Panc1 (cell line): ENCODE measurements at regions not wholly inside any gene's neighbourhood (a gene's known extent, or its start where the extent isn't known, plus 50 kb on each side); places are given as distances from the start of the nearest gene placed in this dataset.

ENCODE experiments used
- ATAC-seq: fragments of 200-7000 bp; cut with Tn5 transposase; 2 replicates; pipeline ENCODE4 v1.9.1; 2020; ENCODE audit warnings: mild to moderate bottlenecking, moderate library complexity
- BruUV-seq: library from RNA; stranded (reverse); fragments of 400-500 nt; replicated peaks from 2 replicates; lab custom pipeline; 2021; lab: Mats Ljungman, UMichigan
- CTCF ChIA-PET: fragments of 300-600 bp; sonication (Branson Sonifier 250); formaldehyde crosslinking; loops from one replicate; lab custom pipeline; 2022; ENCODE audit warnings: antibody characterized with exemption; lab: Charles Lee
- POLR2A ChIA-PET: fragments of 300-600 bp; sonication (Branson Sonifier 250); formaldehyde crosslinking; loops from one replicate; lab custom pipeline; 2022; ENCODE audit warnings: antibody characterized with exemption; lab: Charles Lee
- DNase-seq: peaks from one replicate; pipeline ENCODE4 v3.0.0-alpha.2; 2010; ENCODE audit warnings: low read depth, low spot score
- H3K27ac ChIP-seq: 2 replicates; pipeline ENCODE4 v1.5.1; 2011; ENCODE audit warnings: mild to moderate bottlenecking, low read length, inconsistent platforms
- H3K27me3 ChIP-seq: fragments of 200-500 bp; sonication (Bioruptor generic); 2 replicates; pipeline ENCODE4 v1.6.0; 2014; ENCODE audit warnings: low read length, inconsistent platforms; ENCODE audit not compliant: control insufficient read depth, insufficient read depth
- H3K36me3 ChIP-seq: fragments of 200-500 bp; sonication (Bioruptor generic); 2 replicates; pipeline ENCODE4 v1.5.1; 2014; ENCODE audit warnings: inconsistent platforms, mild to moderate bottlenecking, low read length, moderate library complexity; ENCODE audit not compliant: control insufficient read depth, insufficient read depth
- H3K4me1 ChIP-seq: 2 replicates; pipeline ENCODE4 v1.5.1; 2011; ENCODE audit warnings: inconsistent platforms, mild to moderate bottlenecking, low read length, moderate library complexity; ENCODE audit not compliant: control insufficient read depth, insufficient read depth
- H3K4me3 ChIP-seq, 2 experiments: 2 replicates each; pipeline ENCODE4 v1.5.1; 2011 to 2012; ENCODE audit warnings: low read depth in 2 of 2, low read length in 2 of 2, mild to moderate bottlenecking in 2 of 2, inconsistent platforms in 1 of 2, moderate library complexity in 1 of 2
- H3K9me3 ChIP-seq: fragments of 200-500 bp; sonication (Bioruptor generic); 2 replicates; pipeline ENCODE4 v1.5.1; 2014; ENCODE audit warnings: low read depth, mild to moderate bottlenecking, inconsistent platforms, low read length, moderate library complexity; ENCODE audit not compliant: control insufficient read depth, insufficient read depth
- CTCF ChIP-seq: fragments of 450-650 bp; IDR thresholded peaks from 2 replicates; pipeline ENCODE4 v1.5.1; 2017; ENCODE audit warnings: mild to moderate bottlenecking
- POLR2AphosphoS5 ChIP-seq: IDR thresholded peaks from 2 replicates; pipeline ENCODE4 v1.6.1; 2012; ENCODE audit warnings: mild to moderate bottlenecking, low read depth, low read length, moderate library complexity
- REST ChIP-seq, 2 experiments: IDR thresholded peaks; 2 replicates each; pipeline ENCODE4 v1.6.1; 2011 to 2012; ENCODE audit warnings: low read depth in 2 of 2, control low read depth in 1 of 2, low read length in 1 of 2, mild to moderate bottlenecking in 1 of 2, moderate library complexity in 1 of 2; ENCODE audit not compliant: insufficient read depth in 1 of 2
- SIN3A ChIP-seq: IDR thresholded peaks from 2 replicates; pipeline ENCODE4 v1.6.1; 2012; ENCODE audit warnings: low read depth, mild to moderate bottlenecking, low read length, moderate library complexity, borderline replicate concordance; ENCODE audit not compliant: insufficient read depth
- TCF7L2 ChIP-seq: IDR thresholded peaks from 2 replicates; pipeline ENCODE4 v1.6.1; 2011; ENCODE audit warnings: mild to moderate bottlenecking, low read depth, low read length, inconsistent platforms
- in situ Hi-C: cut with HindIII; loops from 2 replicates; pipeline ENCODE4 v1.10.0; 2016; ENCODE audit warnings: low sequenced_read_pairs, low pct_unique_long_range_greater_than_20kb
- intact Hi-C: fragments of 100-400 bp; cut with micrococcal nuclease; formaldehyde crosslinking; loops from one replicate; pipeline ENCODE4 v1.10.0; 2022; ENCODE audit not compliant: unreplicated experiment

DNA sequence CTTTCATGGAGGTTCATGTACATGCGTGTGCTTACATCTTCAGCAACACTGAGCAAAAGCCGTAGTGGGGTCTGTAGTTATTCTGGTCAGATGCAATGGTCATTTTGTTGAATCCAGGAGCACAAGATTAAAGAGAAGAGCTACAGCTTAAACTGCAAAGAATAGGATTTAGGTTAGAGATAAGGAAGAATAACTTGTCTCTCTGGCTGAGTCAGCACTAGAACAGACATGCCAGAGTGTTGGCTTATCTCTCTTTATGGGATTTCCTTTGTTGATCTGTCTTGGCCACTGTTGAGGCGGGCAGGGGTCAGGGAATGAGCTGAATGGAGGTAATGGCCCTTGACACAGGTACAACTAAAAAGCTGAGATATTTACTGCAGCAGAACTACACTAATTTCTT, 473.5 kb downstream of the CCSER2 start:
- POLR2A ChIA-PET = no interaction called here
- no peak for DNase-seq
- Histone ChIP-seq H3K4me3 (no peak overlapping the region), H3K27ac (no peak overlapping the region), H3K4me1 (no peaks in the 10 kb centered on the region), H3K36me3 (no peaks in the 10 kb centered on the region), H3K9me3 (no peaks in the 10 kb centered on the region), H3K27me3 (peaks cover 2% of the 10 kb centered on the region; the same call in 1 of the 2 replicates)
- TF ChIP-seq SIN3A = no peak
- TF ChIP-seq CTCF = no peak
- no peak for TF ChIP-seq POLR2AphosphoS5
- TF ChIP-seq TCF7L2 = no peak
- TF ChIP-seq REST (IDR thresholded peaks at IDR 0.05; ENCODE audit: insufficient read depth in 1 of 2, low read depth in 2 of 2, low read length in 1 of 2) = no peak
- no TSS peak for BruUV-seq
- CTCF ChIA-PET = interaction anchor here (0.6 kb wide), 1 partner anchor 167 kb away, joined by 3 read pairs; no protein-coding TSS in a partner anchor
- intact Hi-C loops = no loop called here
- in situ Hi-C loops = no loop called here
- ATAC-seq = no peak

GRCh38 chr10:84805149-84805548, 476.8 kb downstream of the CCSER2 start:
- H3K36me3 ChIP-seq = no peaks in the 10 kb centered on the region
- no peak for TF ChIP-seq CTCF
- no peak for TF ChIP-seq TCF7L2
- no peak for TF ChIP-seq SIN3A
- no peak for TF ChIP-seq REST (IDR thresholded peaks at IDR 0.05; ENCODE audit: insufficient read depth in 1 of 2, low read depth in 2 of 2, low read length in 1 of 2)
- no peak for TF ChIP-seq POLR2AphosphoS5
- BruUV-seq = no TSS peak
- in situ Hi-C loops = no loop called here
- ChIA-PET POLR2A (no interaction called here), CTCF (no interaction called here)
- DNase-seq (no peak), ATAC-seq (no peak)
- H3K9me3 ChIP-seq = 0 out of 2 replicates have a peak, but pooled peaks cover 3% of the 10 kb centered on the region
- intact Hi-C loops = no loop called here
- no peak overlapping the region for H3K4me3 ChIP-seq
- H3K27me3 ChIP-seq = no peaks in the 10 kb centered on the region
- no peaks in the 10 kb centered on the region for H3K4me1 ChIP-seq
- H3K27ac ChIP-seq = no peak overlapping the region
